GM18502 (cell line): ENCODE measurements at regions not wholly inside any gene's neighbourhood (a gene's known extent, or its start where the extent isn't known, plus 50 kb on each side); places are given as distances from the start of the nearest gene placed in this dataset.
"Not testable (repeated sequence)": the region's sequence is repeated elsewhere in the genome, so short reads cannot be mapped to it uniquely, and the experiment has no call there.

ENCODE experiments used
- ATAC-seq: cut with Tn5 transposase; IDR thresholded peaks from one replicate; pipeline ENCODE4 v1.9.1; 2021; ENCODE audit warnings: mild to moderate bottlenecking; ENCODE audit not compliant: unreplicated experiment, poor library complexity

DNA sequence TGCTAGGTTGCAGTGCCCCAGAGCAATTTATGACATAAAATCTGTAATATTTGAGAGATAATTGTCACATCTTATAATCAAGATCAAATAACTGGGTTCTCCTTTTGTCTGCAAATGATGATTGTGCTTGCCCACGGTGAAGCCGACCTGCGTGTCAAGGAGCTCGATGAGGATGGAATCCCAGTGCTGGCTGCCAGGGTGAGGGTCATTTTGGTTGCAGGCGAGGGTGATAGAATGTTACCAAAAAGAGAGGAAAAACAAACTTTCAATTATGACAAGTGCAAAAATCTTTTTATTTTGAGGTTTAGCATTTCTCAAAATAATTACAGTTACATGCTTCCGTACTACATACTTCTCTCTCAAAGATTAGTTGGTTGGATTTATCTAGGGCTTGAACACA, 76.4 kb upstream of the ZNF658 start:
- ATAC-seq, result not testable (repeated sequence)

DNA sequence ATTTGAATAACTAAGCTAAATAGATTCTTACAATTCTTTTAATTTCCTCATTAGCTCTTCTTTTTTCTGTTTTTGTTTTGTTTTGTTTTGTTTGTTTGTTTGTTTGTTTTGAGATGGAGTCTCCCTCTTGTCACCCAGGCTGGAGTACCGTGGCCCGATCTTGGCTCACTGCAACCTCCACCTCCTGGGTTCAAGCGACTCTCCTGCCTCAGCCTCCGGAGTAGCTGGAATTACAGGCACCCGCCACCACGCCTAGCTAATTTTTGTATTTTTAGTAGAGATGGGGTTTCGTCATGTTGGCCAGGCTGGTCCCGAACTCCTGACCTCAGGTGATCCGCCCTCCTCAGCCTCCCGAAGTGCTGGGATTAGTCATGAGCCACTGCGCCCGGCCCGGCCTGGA, 70.7 kb upstream of the ZNF658 start:
- not testable (repeated sequence) for ATAC-seq

DNA sequence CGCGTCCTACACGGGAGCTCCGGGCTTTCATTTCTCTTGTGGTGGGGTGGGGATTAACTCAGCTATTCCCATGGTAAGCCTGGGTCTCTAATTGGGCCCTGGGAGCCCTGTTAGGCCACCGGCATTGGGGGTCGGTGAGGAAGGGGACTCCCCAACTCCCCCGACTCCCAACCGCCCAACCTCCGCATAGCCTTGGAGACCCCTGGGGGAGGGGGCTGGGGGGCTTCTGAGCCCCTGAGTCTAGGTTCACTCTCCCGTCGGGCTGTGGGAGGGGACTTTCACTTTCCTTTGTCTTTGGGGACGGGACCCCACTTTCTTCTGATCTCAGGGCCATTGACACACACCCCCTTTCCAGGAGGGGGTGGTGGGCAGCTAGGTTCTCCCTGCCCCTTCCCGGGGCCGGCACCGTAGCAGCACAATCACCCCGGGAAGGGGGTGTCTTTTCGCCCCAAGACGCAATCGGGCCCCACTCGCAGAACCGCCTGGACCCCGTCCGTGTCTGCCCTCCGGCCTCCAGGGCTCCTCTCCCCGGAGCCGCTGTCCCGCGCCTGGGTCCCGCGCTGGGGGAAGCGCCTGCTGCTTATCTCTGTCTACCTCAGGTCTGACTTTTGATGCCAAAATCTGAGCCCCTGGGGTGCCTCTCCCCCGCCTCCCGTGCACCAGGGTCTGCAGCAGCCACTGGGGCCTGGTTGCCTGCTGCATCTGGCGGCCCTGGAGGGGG, 69.6 kb upstream of the ZNF658 start:
- not testable (repeated sequence) for ATAC-seq

- ATAC-seq, result not testable (repeated sequence)
Observed at GRCh38 chr9:66832222-66832621, 68.3 kb upstream of the ZNF658 start.

- ATAC-seq, result not testable (repeated sequence)
Observed at GRCh38 chr9:66837242-66837937, 63.1 kb upstream of the ZNF658 start.
